ENCODE measurements at regions not wholly inside any gene's neighbourhood (a gene's known extent, or its start where the extent isn't known, plus 50 kb on each side); places are given as distances from the start of the nearest gene placed in this dataset.
"Not testable (repeated sequence)": the region's sequence is repeated elsewhere in the genome, so short reads cannot be mapped to it uniquely, and the experiment has no call there.

- DNase-seq, result no peak
These were observed 1020.9 kb downstream of the GATA3 start for GRCh38 chr10:9075420-9075819.

DNA sequence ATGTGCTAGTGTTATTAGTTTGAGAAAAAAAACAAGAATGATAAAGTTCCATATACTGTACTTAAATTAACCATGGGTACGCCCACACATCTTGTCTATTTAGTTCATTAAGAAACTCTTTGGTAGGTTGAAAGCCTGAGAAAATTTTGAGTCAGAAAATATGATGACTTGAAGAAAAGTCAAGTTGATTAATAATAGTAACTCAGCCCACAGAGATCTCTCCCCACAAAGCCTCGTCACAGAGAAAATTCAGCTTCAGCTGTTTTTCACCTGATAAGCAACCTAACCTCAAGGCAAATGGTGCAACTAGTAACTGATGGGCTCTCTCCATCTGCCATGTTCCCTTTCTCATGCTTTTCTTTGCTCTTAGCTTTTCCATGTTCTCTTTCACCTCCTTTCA is 1021.6 kb downstream of the GATA3 start:
- no peak for DNase-seq

GRCh38 chr10:9081253-9081652 is 1026.8 kb downstream of the GATA3 start:
- DNase-seq, result no peak

GRCh38 chr10:9081961-9082360 is 1027.5 kb downstream of the GATA3 start:
- no peak for DNase-seq

DNA sequence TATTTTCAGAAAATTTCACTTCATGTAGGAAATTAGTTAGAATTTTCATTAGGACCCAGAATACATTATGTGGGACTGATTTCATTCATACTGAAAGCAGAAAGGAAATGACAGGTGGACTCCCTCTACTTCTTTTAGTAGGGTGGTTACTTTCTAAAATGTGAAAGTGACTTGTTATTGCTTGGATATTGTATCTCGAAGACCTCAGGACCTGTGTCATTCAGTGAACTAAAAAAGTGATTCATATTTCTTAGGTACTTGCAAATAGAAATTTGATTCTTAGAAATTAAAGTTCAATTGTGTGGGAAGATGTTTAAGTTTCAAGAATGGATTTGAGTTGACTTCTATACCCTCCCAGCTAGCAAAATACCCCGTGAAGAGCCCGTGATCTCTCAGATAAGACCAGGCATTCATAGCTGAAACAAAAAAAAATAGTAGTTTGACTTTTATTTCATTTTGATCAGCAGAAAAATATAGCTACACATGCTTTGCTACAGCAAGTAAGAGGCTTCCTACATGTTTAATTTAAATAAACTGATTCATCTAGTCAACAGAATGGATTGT is 1037.1 kb downstream of the GATA3 start:
- no peak for DNase-seq

DNA sequence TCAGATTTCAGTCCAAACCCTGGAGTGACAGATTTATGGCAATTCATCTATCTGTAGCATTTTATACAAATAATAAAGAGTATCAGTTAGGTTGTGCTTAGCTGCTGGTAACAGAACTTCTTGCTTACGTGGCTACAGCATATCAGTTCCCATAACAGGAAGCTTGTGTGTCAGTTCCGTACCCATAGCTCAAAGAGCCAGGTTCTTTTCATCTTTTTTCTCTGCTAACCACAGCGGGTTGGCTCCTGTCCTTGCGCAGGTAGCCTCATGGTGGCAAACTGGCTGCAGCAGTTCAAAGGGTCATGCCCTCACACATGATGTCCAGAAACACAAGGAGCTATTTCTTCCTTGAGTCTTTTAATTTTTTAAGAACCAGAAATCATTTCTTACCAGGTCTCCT is 1041.8 kb downstream of the GATA3 start:
- DNase-seq, result no peak

DNA sequence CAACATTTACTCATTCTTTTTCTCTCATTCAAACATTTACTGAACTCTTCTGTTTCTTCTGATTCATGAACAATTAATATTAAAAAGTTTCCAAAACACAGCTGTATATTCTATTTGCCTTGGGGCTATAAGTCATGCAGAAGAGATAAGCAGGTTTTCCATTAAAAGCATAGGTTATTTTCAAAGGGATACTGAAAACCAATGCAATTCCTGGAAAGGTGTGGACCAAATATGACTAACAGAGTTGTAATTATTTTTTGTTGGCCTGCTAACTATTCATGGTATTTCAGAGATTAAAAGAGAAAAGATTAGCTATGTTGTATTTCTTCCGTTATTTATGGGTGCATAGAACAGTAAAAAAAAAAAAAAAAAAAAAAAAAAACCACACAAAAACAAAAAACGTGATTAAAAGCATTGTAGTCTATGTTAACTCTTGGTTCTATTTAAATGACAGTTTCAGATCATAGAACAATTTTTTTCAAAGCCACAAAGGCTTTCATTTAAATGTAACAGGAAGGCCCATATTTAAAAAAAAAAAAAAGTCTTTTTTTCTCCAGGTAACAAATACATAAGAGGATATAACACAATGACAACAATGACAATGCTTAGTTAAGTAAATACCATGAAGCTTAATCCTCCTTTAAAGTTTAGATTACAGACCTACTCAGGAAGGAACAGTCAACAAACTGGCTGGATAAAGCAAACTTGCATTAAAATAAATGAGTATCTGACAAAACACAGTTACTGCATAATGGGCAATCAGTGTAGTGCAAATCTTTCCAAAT is 1042.9 kb downstream of the GATA3 start:
- DNase-seq, result no peak

GRCh38 chr10:9097991-9098306 is 1043.5 kb downstream of the GATA3 start:
- DNase-seq, result no peak

DNA sequence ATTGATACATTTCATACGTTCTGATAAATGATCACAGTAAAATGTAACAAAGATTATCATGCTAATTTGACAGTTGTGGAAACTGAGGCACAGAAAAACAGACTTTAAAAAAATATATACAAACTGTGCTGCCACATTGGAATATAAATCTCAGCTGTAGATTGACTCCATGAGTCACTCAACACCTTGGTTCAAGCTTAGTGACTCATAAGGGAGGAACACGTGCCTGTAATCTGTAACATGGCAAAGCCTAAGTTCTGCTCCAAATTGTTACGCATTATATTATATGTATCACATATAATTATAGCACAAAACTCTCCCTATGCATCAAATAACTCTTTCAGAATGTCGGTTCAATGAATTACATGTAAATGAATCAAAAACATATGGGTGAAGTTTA is 1047.5 kb downstream of the GATA3 start:
- no peak for DNase-seq

- no peak for DNase-seq
These were observed 1048.8 kb downstream of the GATA3 start for GRCh38 chr10:9103301-9103700.

- no peak for DNase-seq
These were observed 1057.5 kb downstream of the GATA3 start for GRCh38 chr10:9111976-9112375.

DNA sequence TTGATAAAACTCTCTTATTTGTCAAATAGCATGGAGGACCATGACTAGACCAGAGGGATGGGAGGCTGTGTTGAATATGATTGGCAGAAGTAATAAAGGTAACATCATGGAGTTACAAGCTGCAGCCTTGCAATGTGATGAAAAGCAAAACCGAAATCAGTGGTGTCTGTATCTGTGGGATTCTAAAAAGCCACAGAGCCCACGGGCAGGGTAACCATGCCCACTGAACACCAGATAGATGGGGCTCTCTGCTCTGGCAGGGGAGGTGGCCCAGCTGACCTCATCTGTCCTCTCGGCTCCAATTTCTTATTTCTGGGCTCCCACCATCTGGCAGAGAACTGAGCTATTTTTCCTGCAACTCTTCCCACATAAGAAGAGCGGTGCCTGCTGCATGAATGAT is 1072.2 kb downstream of the GATA3 start:
- DNase-seq, result no peak

DNA sequence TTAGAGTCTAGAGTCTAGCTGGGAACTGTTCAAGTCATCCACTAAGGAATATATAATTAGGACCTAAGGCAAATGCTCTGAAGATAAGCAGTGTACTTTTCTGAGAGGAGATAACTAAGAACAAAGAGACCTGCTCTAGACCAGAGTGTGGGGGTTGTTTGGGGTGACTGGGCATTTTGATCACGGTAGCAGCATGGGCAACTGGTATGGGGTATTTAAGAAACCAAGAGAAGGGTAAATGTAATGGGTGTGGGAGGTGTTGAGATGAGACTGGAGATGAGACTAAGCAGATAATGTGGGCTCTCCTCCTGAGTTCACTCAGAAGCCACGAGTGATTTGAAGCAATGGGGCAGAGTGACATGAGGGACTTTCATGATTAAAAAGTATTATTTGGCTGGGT is 1082.9 kb downstream of the GATA3 start:
- no peak for DNase-seq

- DNase-seq, result not testable (repeated sequence)
These were observed 1084.3 kb downstream of the GATA3 start for GRCh38 chr10:9138829-9139228.

DNA sequence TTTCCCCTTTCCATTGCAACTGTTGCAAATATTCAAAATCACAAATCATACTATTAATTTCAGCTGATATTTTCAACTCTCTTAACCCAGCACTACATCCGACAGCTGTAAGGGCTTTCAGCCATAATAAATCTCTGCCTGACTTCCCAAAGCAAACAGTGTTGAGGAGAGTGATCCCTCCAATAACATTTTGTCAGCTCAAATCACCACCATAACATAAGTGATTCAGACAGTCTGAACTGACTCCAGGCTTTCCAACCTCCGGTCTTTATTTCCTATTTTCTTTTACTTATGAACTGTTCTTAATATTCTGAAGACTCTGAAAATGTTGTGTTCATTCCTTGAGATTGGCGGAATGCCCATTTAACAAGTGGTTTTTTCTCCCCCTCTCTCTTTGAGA is 1085.9 kb downstream of the GATA3 start:
- DNase-seq, result no peak

DNA sequence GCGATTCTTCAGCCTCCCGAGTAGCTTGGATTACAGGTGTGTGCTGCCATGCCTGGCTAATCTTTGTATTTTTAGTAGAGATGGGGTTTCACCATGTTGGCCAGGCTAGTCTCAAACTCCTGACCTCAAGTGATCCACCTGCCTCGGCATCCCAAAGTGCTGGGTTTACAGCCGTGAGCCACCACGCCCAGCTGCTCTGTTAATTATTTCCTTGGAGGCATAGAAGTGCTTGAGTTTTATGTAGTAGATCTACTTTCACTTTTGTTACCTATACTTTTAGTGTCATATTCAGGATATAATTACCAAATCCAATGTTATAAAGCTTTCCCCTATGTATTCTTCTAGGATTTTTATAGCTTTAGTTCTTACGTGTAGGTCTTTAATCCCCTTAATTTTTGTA is 1093.0 kb downstream of the GATA3 start:
- DNase-seq, result no peak

GRCh38 chr10:9149134-9149533 is 1094.6 kb downstream of the GATA3 start:
- DNase-seq, result no peak

DNA sequence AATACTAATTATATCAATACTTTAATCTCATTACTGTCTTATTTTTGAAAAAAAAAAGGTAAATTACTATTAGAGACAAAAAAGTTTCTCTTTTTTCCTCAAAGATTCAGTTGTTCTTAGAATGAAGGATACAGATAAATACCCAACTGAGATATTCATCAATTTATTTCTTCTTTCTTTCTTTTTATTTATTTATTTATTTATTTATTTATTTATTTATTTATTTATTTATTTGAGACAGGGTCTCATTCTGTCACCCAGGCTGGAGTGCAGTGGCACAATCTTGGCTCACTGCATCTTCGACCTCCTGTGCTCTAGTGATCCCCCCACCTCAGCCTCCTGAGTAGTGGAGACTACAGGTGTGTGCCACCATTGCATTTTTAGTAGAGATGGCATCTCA is 1098.6 kb downstream of the GATA3 start:
- DNase-seq, result not testable (repeated sequence)

GRCh38 chr10:9157656-9158055 is 1103.2 kb downstream of the GATA3 start:
- DNase-seq, result no peak

- DNase-seq, result no peak
These were observed 1104.2 kb downstream of the GATA3 start for GRCh38 chr10:9158675-9159074.

GRCh38 chr10:9160275-9160674 is 1105.8 kb downstream of the GATA3 start:
- no peak for DNase-seq

DNA sequence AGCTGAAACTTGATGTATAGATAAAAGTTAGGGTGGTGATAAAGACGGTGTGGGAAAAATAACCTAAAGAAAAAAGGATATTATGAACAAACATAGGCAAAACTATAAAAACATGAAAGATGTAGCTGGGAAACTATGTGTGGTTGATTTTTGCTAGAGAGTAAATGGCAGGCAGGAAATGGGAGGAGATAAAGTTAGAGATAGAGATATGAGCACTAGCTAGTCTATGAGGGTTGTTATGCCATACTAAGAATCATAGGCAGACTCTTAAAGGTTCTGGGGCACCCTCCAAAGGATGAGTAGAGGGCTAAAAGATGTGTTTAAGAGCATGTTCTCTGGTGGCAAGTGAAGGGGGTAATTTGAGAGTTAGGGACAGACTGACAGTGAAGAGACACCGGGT is 1109.2 kb downstream of the GATA3 start:
- DNase-seq, result no peak

DNA sequence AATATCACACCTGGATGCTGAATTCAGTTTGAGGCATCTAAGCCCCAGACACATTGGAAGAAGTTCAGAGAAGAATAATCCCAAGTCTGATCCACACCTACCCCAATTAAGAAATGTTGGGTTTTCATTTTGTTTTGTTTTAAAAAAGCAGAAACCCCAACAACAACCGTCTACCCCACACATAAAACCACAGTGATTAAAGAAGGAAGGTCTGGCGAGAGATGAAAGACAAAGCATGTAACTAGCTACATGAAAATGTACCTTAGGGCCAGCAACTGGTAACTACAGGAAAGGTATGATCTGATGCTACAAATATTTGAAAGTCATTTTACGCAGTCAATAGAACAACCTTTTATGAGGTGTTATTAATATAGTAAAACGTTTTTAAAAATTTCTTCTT is 1112.3 kb downstream of the GATA3 start:
- DNase-seq, result no peak

- no peak for DNase-seq
These were observed 1117.8 kb downstream of the GATA3 start for GRCh38 chr10:9172276-9172675.

GRCh38 chr10:9175200-9175599 is 1120.7 kb downstream of the GATA3 start:
- no peak for DNase-seq

Measured in COR-L47 (cell line).